Mammary epithelial cell (primary cell): ENCODE measurements at regions not wholly inside any gene's neighbourhood (a gene's known extent, or its start where the extent isn't known, plus 50 kb on each side); places are given as distances from the start of the nearest gene placed in this dataset.

Source experiments
- EZH2 ChIP-seq: IDR thresholded peaks from 2 replicates; pipeline ENCODE4 v1.6.1; 2012; ENCODE audit warnings: low read length, inconsistent platforms, borderline replicate concordance
- TF ChIP-seq, protein P1 (sequence below), 2 donors: IDR thresholded peaks in 1 of 2; conservative IDR thresholded peaks in 1 of 2; 2 replicates each; pipeline ENCODE4 v1.5.1; 2011 to 2012; ENCODE audit warnings: inconsistent platforms in 2 of 2, low read length in 2 of 2, mild to moderate bottlenecking in 2 of 2, control low read depth in 1 of 2, low read depth in 1 of 2; ENCODE audit not compliant: insufficient read depth in 1 of 2; ENCODE audit errors: extremely low read depth in 1 of 2

DNA sequence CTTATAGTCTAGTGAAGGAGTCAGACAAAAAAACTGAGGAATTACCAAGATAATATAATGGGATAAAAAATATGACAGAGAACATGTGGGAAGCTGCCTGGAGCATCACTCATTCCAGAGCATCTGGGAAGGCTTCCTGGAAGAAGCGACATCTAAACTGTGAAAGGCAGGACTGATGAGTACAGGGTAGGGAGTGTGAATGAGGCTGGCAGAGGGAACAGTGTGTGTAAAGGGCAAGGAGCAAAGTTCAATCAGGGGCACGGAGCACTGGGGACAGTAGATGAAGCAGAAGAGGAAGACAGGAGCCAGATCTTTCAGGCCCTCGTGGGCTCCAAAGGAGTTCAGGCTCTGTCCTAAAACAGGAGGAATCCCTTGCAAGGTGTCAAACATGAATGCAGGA, 55.8 kb upstream of the PRDM11 start:
- TF ChIP-seq, protein P1, sequence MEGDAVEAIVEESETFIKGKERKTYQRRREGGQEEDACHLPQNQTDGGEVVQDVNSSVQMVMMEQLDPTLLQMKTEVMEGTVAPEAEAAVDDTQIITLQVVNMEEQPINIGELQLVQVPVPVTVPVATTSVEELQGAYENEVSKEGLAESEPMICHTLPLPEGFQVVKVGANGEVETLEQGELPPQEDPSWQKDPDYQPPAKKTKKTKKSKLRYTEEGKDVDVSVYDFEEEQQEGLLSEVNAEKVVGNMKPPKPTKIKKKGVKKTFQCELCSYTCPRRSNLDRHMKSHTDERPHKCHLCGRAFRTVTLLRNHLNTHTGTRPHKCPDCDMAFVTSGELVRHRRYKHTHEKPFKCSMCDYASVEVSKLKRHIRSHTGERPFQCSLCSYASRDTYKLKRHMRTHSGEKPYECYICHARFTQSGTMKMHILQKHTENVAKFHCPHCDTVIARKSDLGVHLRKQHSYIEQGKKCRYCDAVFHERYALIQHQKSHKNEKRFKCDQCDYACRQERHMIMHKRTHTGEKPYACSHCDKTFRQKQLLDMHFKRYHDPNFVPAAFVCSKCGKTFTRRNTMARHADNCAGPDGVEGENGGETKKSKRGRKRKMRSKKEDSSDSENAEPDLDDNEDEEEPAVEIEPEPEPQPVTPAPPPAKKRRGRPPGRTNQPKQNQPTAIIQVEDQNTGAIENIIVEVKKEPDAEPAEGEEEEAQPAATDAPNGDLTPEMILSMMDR (conservative IDR thresholded peaks at IDR 0.05 in 1 of 2, IDR thresholded peaks at IDR 0.05 in 1 of 2; ENCODE audit: extremely low read depth in 1 of 2, insufficient read depth in 1 of 2, low read depth in 1 of 2, low read length in 2 of 2) = no peak
- no peak for TF ChIP-seq EZH2
